ENCODE measurements at regions not wholly inside any gene's neighbourhood (a gene's known extent, or its start where the extent isn't known, plus 50 kb on each side); places are given as distances from the start of the nearest gene placed in this dataset.
A peak's percentile ranks its signal among the peaks of the same experiment; 100 is the strongest.

DNA sequence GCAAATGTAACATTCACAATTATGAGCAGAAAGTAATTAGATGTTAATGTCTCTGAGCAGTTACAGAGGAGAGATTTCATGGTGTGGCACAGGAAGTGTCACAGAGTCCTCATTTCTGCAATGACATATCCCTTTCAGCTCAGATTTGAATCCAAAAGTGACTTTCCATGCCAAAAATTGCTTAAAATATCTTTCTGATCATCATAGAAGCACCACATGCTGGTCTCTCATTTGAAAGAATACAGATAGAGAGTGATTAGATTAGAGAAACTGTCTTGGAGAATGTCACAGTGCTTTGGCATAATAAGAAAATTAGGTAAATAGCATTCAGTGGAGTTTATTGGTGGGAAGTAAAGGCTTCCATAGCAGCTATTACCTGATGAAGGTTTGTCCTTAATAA lies 383.4 kb upstream of the CDH2 start:
- Histone ChIP-seq H3K27ac (ENCODE audit: low read length) (no peak overlapping the region), H3K4me1 (ENCODE audit: control insufficient read depth in 1 of 2, insufficient read depth in 2 of 2, low read length in 2 of 2) (no peaks in the 10 kb centered on the region), H3K27me3 (ENCODE audit: low read depth, low read length) (no peaks in the 10 kb centered on the region), H3K36me3 (ENCODE audit: control insufficient read depth in 1 of 2, insufficient read depth in 2 of 2, low read length in 2 of 2) (no peaks in the 10 kb centered on the region), H3K4me3 (ENCODE audit: low read depth in 1 of 2, low read length in 2 of 2) (no peak overlapping the region), H3K9me3 (ENCODE audit: control insufficient read depth in 1 of 2, low read length in 2 of 2) (peaks cover 0 to 4% of the 10 kb centered on the region in 2 donors)

DNA sequence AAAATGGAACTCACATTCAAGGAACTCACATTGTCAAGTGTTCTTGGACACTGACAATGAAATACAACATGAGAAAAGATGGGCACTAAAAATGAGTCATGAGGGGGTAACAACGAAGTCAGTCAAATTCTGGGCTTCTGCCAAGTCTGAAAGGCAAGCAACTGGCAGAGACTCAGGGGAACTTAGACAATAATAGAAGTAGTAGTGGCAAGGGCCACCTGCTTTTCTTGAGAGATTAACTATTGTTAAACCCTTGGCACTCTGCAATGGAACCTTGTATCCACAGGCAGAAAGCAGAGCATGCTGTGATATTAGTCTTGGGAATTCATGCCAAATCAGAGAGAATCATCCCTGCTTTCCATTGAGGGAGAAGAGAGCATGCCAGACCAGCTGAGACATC lies 382.6 kb upstream of the CDH2 start:
- Histone ChIP-seq H3K27ac (ENCODE audit: low read length) (no peak overlapping the region), H3K4me1 (ENCODE audit: control insufficient read depth in 1 of 2, insufficient read depth in 2 of 2, low read length in 2 of 2) (no peaks in the 10 kb centered on the region), H3K9me3 (ENCODE audit: control insufficient read depth in 1 of 2, low read length in 2 of 2) (peaks cover 0 to 4% of the 10 kb centered on the region in 2 donors), H3K4me3 (ENCODE audit: low read depth in 1 of 2, low read length in 2 of 2) (no peak overlapping the region), H3K36me3 (ENCODE audit: control insufficient read depth in 1 of 2, insufficient read depth in 2 of 2, low read length in 2 of 2) (no peaks in the 10 kb centered on the region), H3K27me3 (ENCODE audit: low read depth, low read length) (no peaks in the 10 kb centered on the region)

- Histone ChIP-seq H3K4me1 (ENCODE audit: control insufficient read depth in 1 of 2, insufficient read depth in 2 of 2, low read length in 2 of 2) (no peaks in the 10 kb centered on the region), H3K27ac (ENCODE audit: low read length) (peak overlapping the region; percentile 2), H3K4me3 (ENCODE audit: low read depth in 1 of 2, low read length in 2 of 2) (no peak overlapping the region), H3K36me3 (ENCODE audit: control insufficient read depth in 1 of 2, insufficient read depth in 2 of 2, low read length in 2 of 2) (no peaks in the 10 kb centered on the region), H3K27me3 (ENCODE audit: low read depth, low read length) (no peaks in the 10 kb centered on the region), H3K9me3 (ENCODE audit: control insufficient read depth in 1 of 2, low read length in 2 of 2) (no peaks in the 10 kb centered on the region)
Observed at GRCh38 chr18:28541934-28542333, 365.0 kb upstream of the CDH2 start.

- H3K4me3 ChIP-seq (ENCODE audit: low read depth in 1 of 2, low read length in 2 of 2) = no peak overlapping the region
- H3K27ac ChIP-seq (ENCODE audit: low read length) = peak overlapping the region; percentile 2
- H3K9me3 ChIP-seq (ENCODE audit: control insufficient read depth in 1 of 2, low read length in 2 of 2) = no peaks in the 10 kb centered on the region
Observed at GRCh38 chr18:28541276-28541930, 364.5 kb upstream of the CDH2 start.

DNA sequence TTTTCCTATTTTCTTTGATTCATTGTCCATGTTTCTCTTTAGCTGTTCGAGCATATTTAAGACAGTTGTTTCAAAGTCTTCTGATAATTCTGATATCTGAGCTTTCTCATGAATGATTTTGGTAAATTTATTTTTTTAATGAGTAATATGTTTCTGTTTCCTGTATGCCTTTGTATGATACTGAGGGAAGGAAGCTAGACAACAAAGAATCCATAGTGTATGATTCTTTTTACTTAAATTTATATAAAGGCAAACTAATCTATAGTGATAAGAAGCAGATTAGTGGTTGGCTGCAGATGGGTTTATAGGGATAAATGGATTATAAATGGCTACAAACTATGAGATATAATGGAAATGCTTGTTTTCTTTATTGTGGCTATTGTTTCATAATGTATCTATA lies 352.7 kb upstream of the CDH2 start:
- Histone ChIP-seq H3K9me3 (ENCODE audit: control insufficient read depth in 1 of 2, low read length in 2 of 2) (no peaks in the 10 kb centered on the region), H3K4me1 (ENCODE audit: control insufficient read depth in 1 of 2, insufficient read depth in 2 of 2, low read length in 2 of 2) (no peaks in the 10 kb centered on the region), H3K4me3 (ENCODE audit: low read depth in 1 of 2, low read length in 2 of 2) (no peak overlapping the region), H3K36me3 (ENCODE audit: control insufficient read depth in 1 of 2, insufficient read depth in 2 of 2, low read length in 2 of 2) (no peaks in the 10 kb centered on the region), H3K27me3 (ENCODE audit: low read depth, low read length) (no peaks in the 10 kb centered on the region), H3K27ac (ENCODE audit: low read length) (no peak overlapping the region)

More at GRCh38 chr18:28541276-28541930, 364.5 kb upstream of the CDH2 start:
- H3K4me1 ChIP-seq (ENCODE audit: control insufficient read depth in 1 of 2, insufficient read depth in 2 of 2, low read length in 2 of 2) = no peaks in the 10 kb centered on the region
- H3K27me3 ChIP-seq (ENCODE audit: low read depth, low read length) = no peaks in the 10 kb centered on the region
- no peaks in the 10 kb centered on the region for H3K36me3 ChIP-seq (ENCODE audit: control insufficient read depth in 1 of 2, insufficient read depth in 2 of 2, low read length in 2 of 2)

DNA sequence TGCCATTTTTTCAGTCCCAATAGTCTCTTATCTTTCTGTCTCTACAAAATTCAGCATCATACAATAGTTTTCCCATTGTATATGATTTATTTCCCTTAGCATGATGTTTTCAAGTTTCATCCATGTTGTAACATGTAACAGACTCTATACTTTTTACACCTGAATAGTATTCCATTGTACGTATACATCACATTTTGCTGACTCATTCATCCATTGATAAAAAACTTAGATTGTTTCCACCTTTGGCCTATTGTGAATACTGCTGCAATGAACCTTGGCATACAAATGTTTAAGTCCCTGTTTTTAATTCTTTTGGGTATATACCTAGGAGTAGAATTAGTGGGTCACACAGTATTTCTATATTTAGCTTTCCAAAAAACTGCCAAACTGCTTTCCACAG lies 349.3 kb upstream of the CDH2 start:
- Histone ChIP-seq H3K27me3 (ENCODE audit: low read depth, low read length) (no peaks in the 10 kb centered on the region), H3K36me3 (ENCODE audit: control insufficient read depth in 1 of 2, insufficient read depth in 2 of 2, low read length in 2 of 2) (no peaks in the 10 kb centered on the region), H3K27ac (ENCODE audit: low read length) (no peak overlapping the region), H3K4me3 (ENCODE audit: low read depth in 1 of 2, low read length in 2 of 2) (no peak overlapping the region), H3K4me1 (ENCODE audit: control insufficient read depth in 1 of 2, insufficient read depth in 2 of 2, low read length in 2 of 2) (no peaks in the 10 kb centered on the region), H3K9me3 (ENCODE audit: control insufficient read depth in 1 of 2, low read length in 2 of 2) (no peaks in the 10 kb centered on the region)

- H3K27ac ChIP-seq (ENCODE audit: low read length) = no peak overlapping the region
- no peaks in the 10 kb centered on the region for H3K9me3 ChIP-seq (ENCODE audit: control insufficient read depth in 1 of 2, low read length in 2 of 2)
- no peaks in the 10 kb centered on the region for H3K4me1 ChIP-seq (ENCODE audit: control insufficient read depth in 1 of 2, insufficient read depth in 2 of 2, low read length in 2 of 2)
- no peaks in the 10 kb centered on the region for H3K36me3 ChIP-seq (ENCODE audit: control insufficient read depth in 1 of 2, insufficient read depth in 2 of 2, low read length in 2 of 2)
- no peaks in the 10 kb centered on the region for H3K27me3 ChIP-seq (ENCODE audit: low read depth, low read length)
- no peak overlapping the region for H3K4me3 ChIP-seq (ENCODE audit: low read depth in 1 of 2, low read length in 2 of 2)
Observed at GRCh38 chr18:28523758-28524475, 347.0 kb upstream of the CDH2 start.

- Histone ChIP-seq H3K27ac (ENCODE audit: low read length) (no peak overlapping the region), H3K4me3 (ENCODE audit: low read depth in 1 of 2, low read length in 2 of 2) (no peak overlapping the region), H3K4me1 (ENCODE audit: control insufficient read depth in 1 of 2, insufficient read depth in 2 of 2, low read length in 2 of 2) (no peaks in the 10 kb centered on the region), H3K36me3 (ENCODE audit: control insufficient read depth in 1 of 2, insufficient read depth in 2 of 2, low read length in 2 of 2) (no peaks in the 10 kb centered on the region), H3K9me3 (ENCODE audit: control insufficient read depth in 1 of 2, low read length in 2 of 2) (no peaks in the 10 kb centered on the region), H3K27me3 (ENCODE audit: low read depth, low read length) (no peaks in the 10 kb centered on the region)
Observed at GRCh38 chr18:28522236-28522635, 345.3 kb upstream of the CDH2 start.

DNA sequence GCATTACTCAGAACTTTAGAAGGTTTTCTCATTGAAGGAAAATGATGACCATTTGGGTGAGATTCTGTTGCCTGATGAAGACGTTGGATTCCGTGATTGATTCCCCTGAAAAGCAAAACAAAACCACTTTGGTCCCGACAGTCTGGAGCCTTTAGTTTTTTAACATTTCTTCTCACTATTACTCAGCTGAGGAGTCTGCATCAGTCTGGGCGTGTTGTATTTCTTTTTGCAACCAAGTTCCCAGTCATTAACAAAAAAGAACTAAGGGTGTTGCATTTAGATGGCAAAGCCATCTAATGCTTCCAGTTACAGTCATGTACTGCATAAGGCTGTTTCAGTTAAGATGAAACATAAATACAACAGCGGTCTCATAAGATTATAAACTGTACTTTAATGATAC lies 343.1 kb upstream of the CDH2 start:
- H3K4me3 ChIP-seq (ENCODE audit: low read depth in 1 of 2, low read length in 2 of 2) = no peak overlapping the region
- H3K27ac ChIP-seq (ENCODE audit: low read length) = no peak overlapping the region
- H3K9me3 ChIP-seq (ENCODE audit: control insufficient read depth in 1 of 2, low read length in 2 of 2) = no peaks in the 10 kb centered on the region
- no peaks in the 10 kb centered on the region for H3K36me3 ChIP-seq (ENCODE audit: control insufficient read depth in 1 of 2, insufficient read depth in 2 of 2, low read length in 2 of 2)
- H3K27me3 ChIP-seq (ENCODE audit: low read depth, low read length) = no peaks in the 10 kb centered on the region
- no peaks in the 10 kb centered on the region for H3K4me1 ChIP-seq (ENCODE audit: control insufficient read depth in 1 of 2, insufficient read depth in 2 of 2, low read length in 2 of 2)

DNA sequence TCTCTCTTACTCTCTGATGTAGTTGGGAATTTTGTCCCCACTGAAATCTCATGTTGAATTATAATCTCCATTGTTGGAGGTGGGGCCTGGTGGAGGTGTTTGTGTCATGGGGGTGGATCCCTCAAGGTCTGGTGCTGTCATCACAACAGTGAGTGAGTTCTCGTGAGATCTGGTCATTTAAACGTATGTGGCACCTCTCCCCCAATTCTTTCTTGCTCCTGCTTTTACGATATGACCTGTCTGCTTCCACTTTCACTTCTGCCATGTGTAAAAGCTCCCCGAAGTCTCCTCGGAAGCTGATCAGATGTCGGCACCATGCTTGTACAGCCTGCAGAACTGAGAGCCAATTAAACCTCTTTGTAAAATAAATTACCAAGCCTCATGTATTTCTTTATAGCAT lies 337.8 kb upstream of the CDH2 start:
- Histone ChIP-seq H3K36me3 (ENCODE audit: control insufficient read depth in 1 of 2, insufficient read depth in 2 of 2, low read length in 2 of 2) (no peaks in the 10 kb centered on the region), H3K4me3 (ENCODE audit: low read depth in 1 of 2, low read length in 2 of 2) (no peak overlapping the region), H3K27me3 (ENCODE audit: low read depth, low read length) (no peaks in the 10 kb centered on the region), H3K9me3 (ENCODE audit: control insufficient read depth in 1 of 2, low read length in 2 of 2) (no peaks in the 10 kb centered on the region), H3K4me1 (ENCODE audit: control insufficient read depth in 1 of 2, insufficient read depth in 2 of 2, low read length in 2 of 2) (no peaks in the 10 kb centered on the region), H3K27ac (ENCODE audit: low read length) (no peak overlapping the region)

DNA sequence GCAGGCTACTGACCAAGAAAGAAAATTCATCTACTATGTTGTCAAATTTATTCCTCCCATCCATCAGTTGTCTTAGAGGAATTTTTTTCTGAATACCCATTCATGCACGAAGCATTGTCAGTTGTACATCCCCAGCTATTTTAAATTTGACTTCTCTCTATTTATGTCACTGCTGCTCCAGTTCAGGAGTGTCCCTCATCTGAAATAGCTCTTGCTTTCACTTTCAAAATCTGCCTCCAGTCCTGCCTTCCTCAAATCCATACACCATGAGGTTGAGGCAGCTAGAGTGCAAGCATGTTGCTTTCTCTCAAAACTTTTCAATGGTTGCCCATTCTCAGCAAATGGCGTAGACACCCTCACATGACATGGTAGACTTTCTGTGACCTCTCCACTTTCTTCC lies 335.4 kb upstream of the CDH2 start:
- H3K4me1 ChIP-seq (ENCODE audit: control insufficient read depth in 1 of 2, insufficient read depth in 2 of 2, low read length in 2 of 2) = no peaks in the 10 kb centered on the region
- no peak overlapping the region for H3K4me3 ChIP-seq (ENCODE audit: low read depth in 1 of 2, low read length in 2 of 2)

GRCh38 chr18:28511413-28511821 lies 334.5 kb upstream of the CDH2 start:
- H3K9me3 ChIP-seq (ENCODE audit: control insufficient read depth in 1 of 2, low read length in 2 of 2) = no peaks in the 10 kb centered on the region
- H3K36me3 ChIP-seq (ENCODE audit: control insufficient read depth in 1 of 2, insufficient read depth in 2 of 2, low read length in 2 of 2) = no peaks in the 10 kb centered on the region
- H3K27ac ChIP-seq (ENCODE audit: low read length) = no peak overlapping the region
- no peak overlapping the region for H3K4me3 ChIP-seq (ENCODE audit: low read depth in 1 of 2, low read length in 2 of 2)
- H3K27me3 ChIP-seq (ENCODE audit: low read depth, low read length) = no peaks in the 10 kb centered on the region
- no peaks in the 10 kb centered on the region for H3K4me1 ChIP-seq (ENCODE audit: control insufficient read depth in 1 of 2, insufficient read depth in 2 of 2, low read length in 2 of 2)

More for the DNA sequence above, 335.4 kb upstream of the CDH2 start:
- Histone ChIP-seq H3K27me3 (ENCODE audit: low read depth, low read length) (no peaks in the 10 kb centered on the region), H3K27ac (ENCODE audit: low read length) (no peak overlapping the region), H3K9me3 (ENCODE audit: control insufficient read depth in 1 of 2, low read length in 2 of 2) (no peaks in the 10 kb centered on the region), H3K36me3 (ENCODE audit: control insufficient read depth in 1 of 2, insufficient read depth in 2 of 2, low read length in 2 of 2) (no peaks in the 10 kb centered on the region)

Measured in muscle layer of duodenum (tissue), 2 donors.